ENCODE measurements at regions not wholly inside any gene's neighbourhood (a gene's known extent, or its start where the extent isn't known, plus 50 kb on each side); places are given as distances from the start of the nearest gene placed in this dataset.
"Not testable (repeated sequence)": the region's sequence is repeated elsewhere in the genome, so short reads cannot be mapped to it uniquely, and the experiment has no call there.

GRCh38 chr10:78341953-78342614 is 308.4 kb downstream of the RPS24 start:
- Histone ChIP-seq H3K4me3 (ENCODE audit: low read depth, low read length, poor library complexity, severe bottlenecking) (no peak overlapping the region), H3K27me3 (replicated peaks; ENCODE audit: insufficient read depth, low read depth, low read length, poor library complexity) (no peaks in the 10 kb centered on the region), H3K4me1 (ENCODE audit: insufficient read depth, low read length, poor library complexity, severe bottlenecking) (no peaks in the 10 kb centered on the region), H3K27ac (ENCODE audit: low read depth, low read length, poor library complexity, severe bottlenecking) (no peak overlapping the region), H3K36me3 (ENCODE audit: insufficient read depth, low read length, poor library complexity, severe bottlenecking) (no peaks in the 10 kb centered on the region), H3K9me3 (ENCODE audit: low read depth, low read length, poor library complexity, severe bottlenecking) (no peaks in the 10 kb centered on the region)
- ChIA-PET POLR2A (ENCODE audit: low non-redundant PET) (no interaction called here), CTCF (no interaction called here)
- TF ChIP-seq, protein P1, sequence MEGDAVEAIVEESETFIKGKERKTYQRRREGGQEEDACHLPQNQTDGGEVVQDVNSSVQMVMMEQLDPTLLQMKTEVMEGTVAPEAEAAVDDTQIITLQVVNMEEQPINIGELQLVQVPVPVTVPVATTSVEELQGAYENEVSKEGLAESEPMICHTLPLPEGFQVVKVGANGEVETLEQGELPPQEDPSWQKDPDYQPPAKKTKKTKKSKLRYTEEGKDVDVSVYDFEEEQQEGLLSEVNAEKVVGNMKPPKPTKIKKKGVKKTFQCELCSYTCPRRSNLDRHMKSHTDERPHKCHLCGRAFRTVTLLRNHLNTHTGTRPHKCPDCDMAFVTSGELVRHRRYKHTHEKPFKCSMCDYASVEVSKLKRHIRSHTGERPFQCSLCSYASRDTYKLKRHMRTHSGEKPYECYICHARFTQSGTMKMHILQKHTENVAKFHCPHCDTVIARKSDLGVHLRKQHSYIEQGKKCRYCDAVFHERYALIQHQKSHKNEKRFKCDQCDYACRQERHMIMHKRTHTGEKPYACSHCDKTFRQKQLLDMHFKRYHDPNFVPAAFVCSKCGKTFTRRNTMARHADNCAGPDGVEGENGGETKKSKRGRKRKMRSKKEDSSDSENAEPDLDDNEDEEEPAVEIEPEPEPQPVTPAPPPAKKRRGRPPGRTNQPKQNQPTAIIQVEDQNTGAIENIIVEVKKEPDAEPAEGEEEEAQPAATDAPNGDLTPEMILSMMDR (conservative IDR thresholded peaks at IDR 0.05; ENCODE audit: low read depth, low read length) = no peak
- TF ChIP-seq EZH2 (IDR thresholded peaks at IDR 0.05; ENCODE audit: borderline replicate concordance, low read depth, low read length, poor library complexity, severe bottlenecking) = no peak
- DNase-seq (ENCODE audit: low spot score) = no peak
- intact Hi-C loops (cut with micrococcal nuclease; ENCODE audit: unreplicated experiment) = no loop called here
- BruUV-seq (replicated peaks) = no TSS peak

GRCh38 chr10:78342827-78343653 is 309.4 kb downstream of the RPS24 start:
- DNase-seq (ENCODE audit: low spot score) = no peak
- no peak overlapping the region for H3K4me3 ChIP-seq (ENCODE audit: low read depth, low read length, poor library complexity, severe bottlenecking)
- no peaks in the 10 kb centered on the region for H3K27me3 ChIP-seq (replicated peaks; ENCODE audit: insufficient read depth, low read depth, low read length, poor library complexity)
- no peaks in the 10 kb centered on the region for H3K9me3 ChIP-seq (ENCODE audit: low read depth, low read length, poor library complexity, severe bottlenecking)
- BruUV-seq (replicated peaks) = no TSS peak
- no peak overlapping the region for H3K27ac ChIP-seq (ENCODE audit: low read depth, low read length, poor library complexity, severe bottlenecking)
- POLR2A ChIA-PET (ENCODE audit: low non-redundant PET) = no interaction called here
- H3K36me3 ChIP-seq (ENCODE audit: insufficient read depth, low read length, poor library complexity, severe bottlenecking) = no peaks in the 10 kb centered on the region
- no peaks in the 10 kb centered on the region for H3K4me1 ChIP-seq (ENCODE audit: insufficient read depth, low read length, poor library complexity, severe bottlenecking)
- CTCF ChIA-PET = no interaction called here
- intact Hi-C loops (cut with micrococcal nuclease; ENCODE audit: unreplicated experiment) = no loop called here
- TF ChIP-seq, protein P1 (conservative IDR thresholded peaks at IDR 0.05; ENCODE audit: low read depth, low read length) = no peak
- TF ChIP-seq EZH2 (IDR thresholded peaks at IDR 0.05; ENCODE audit: borderline replicate concordance, low read depth, low read length, poor library complexity, severe bottlenecking) = no peak

DNA sequence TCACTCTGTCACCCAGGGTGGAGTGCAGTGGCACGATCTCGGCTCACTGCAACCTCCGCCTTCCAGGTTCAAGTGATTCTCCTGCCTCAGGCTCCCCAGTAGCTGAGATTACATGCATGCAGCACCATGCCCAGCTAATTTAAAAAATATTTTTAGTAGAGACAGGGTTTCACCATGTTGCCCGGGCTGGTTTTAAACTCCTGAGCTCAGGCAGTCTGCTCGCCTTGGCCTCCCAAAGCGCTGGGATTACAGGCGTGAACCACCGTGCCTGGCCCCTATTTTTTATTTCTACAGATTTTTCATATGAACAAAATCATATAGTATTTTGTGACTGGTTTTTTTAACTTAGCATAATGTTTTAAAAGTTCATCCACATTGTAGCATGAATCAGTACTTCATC is 310.6 kb downstream of the RPS24 start:
- H3K4me1 ChIP-seq (ENCODE audit: insufficient read depth, low read length, poor library complexity, severe bottlenecking); BruUV-seq (replicated peaks); H3K9me3 ChIP-seq (ENCODE audit: low read depth, low read length, poor library complexity, severe bottlenecking); POLR2A ChIA-PET (ENCODE audit: low non-redundant PET); DNase-seq (ENCODE audit: low spot score); CTCF ChIA-PET; H3K27ac ChIP-seq (ENCODE audit: low read depth, low read length, poor library complexity, severe bottlenecking); H3K36me3 ChIP-seq (ENCODE audit: insufficient read depth, low read length, poor library complexity, severe bottlenecking); intact Hi-C loops (cut with micrococcal nuclease; ENCODE audit: unreplicated experiment); H3K4me3 ChIP-seq (ENCODE audit: low read depth, low read length, poor library complexity, severe bottlenecking); H3K27me3 ChIP-seq (replicated peaks; ENCODE audit: insufficient read depth, low read depth, low read length, poor library complexity): not testable (repeated sequence)

- H3K9me3 ChIP-seq (ENCODE audit: low read depth, low read length, poor library complexity, severe bottlenecking); CTCF ChIA-PET; H3K4me1 ChIP-seq (ENCODE audit: insufficient read depth, low read length, poor library complexity, severe bottlenecking); H3K4me3 ChIP-seq (ENCODE audit: low read depth, low read length, poor library complexity, severe bottlenecking); H3K36me3 ChIP-seq (ENCODE audit: insufficient read depth, low read length, poor library complexity, severe bottlenecking); POLR2A ChIA-PET (ENCODE audit: low non-redundant PET); H3K27me3 ChIP-seq (replicated peaks; ENCODE audit: insufficient read depth, low read depth, low read length, poor library complexity); DNase-seq (ENCODE audit: low spot score); intact Hi-C loops (cut with micrococcal nuclease; ENCODE audit: unreplicated experiment); H3K27ac ChIP-seq (ENCODE audit: low read depth, low read length, poor library complexity, severe bottlenecking); BruUV-seq (replicated peaks): not testable (repeated sequence)
Observed at GRCh38 chr10:78345515-78345914, 311.9 kb downstream of the RPS24 start.
